ENCODE measurements at regions not wholly inside any gene's neighbourhood (a gene's known extent, or its start where the extent isn't known, plus 50 kb on each side); places are given as distances from the start of the nearest gene placed in this dataset.

GRCh38 chr4:180448306-180448705 lies 1794.9 kb upstream of the TENM3 start:
- TF ChIP-seq SUZ12 (IDR thresholded peaks at IDR 0.05; ENCODE audit: extremely low read depth, insufficient read depth, insufficient read length) (no peak), ZNF274 (IDR thresholded peaks at IDR 0.05; ENCODE audit: low read depth, low read length) (no peak)

All from NT2/D1 (cell line).